OCI-LY7 (cell line): ENCODE measurements at regions not wholly inside any gene's neighbourhood (a gene's known extent, or its start where the extent isn't known, plus 50 kb on each side); places are given as distances from the start of the nearest gene placed in this dataset.
"Not testable (repeated sequence)": the region's sequence is repeated elsewhere in the genome, so short reads cannot be mapped to it uniquely, and the experiment has no call there.

ENCODE experiments used
- BruUV-seq: library from RNA; stranded (reverse); fragments of 400-500 nt; replicated peaks from 2 replicates; lab custom pipeline; 2021; lab: Mats Ljungman, UMichigan
- CTCF ChIA-PET: fragments of 300-600 bp; sonication (Branson Sonifier 250); formaldehyde crosslinking; loops from one replicate; lab custom pipeline; 2022; ENCODE audit warnings: antibody characterized with exemption; ENCODE audit not compliant: unreplicated experiment; lab: Charles Lee
- POLR2A ChIA-PET: fragments of 300-600 bp; sonication (Branson Sonifier 250); formaldehyde crosslinking; loops from one replicate; lab custom pipeline; 2022; ENCODE audit warnings: antibody characterized with exemption; lab: Charles Lee
- DNase-seq: peaks from one replicate; pipeline ENCODE4 v3.0.0-alpha.2; 2015; ENCODE audit warnings: low spot score
- H2AFZ ChIP-seq: fragments of 200-600 bp; sonication (generic), shearing (Covaris generic); 2 replicates; pipeline ENCODE4 v1.6.1; 2014; ENCODE audit warnings: mild to moderate bottlenecking, antibody characterized with exemption, low read length, moderate library complexity
- H3K27ac ChIP-seq: fragments of 200-600 bp; sonication (generic); 2 replicates; pipeline ENCODE4 v1.5.1; 2014; ENCODE audit warnings: mixed run types, low read depth, mild to moderate bottlenecking, moderate library complexity, low read length, inconsistent platforms; ENCODE audit not compliant: poor library complexity, severe bottlenecking
- H3K36me3 ChIP-seq: fragments of 200-600 bp; sonication (generic); 2 replicates; pipeline ENCODE4 v1.6.1; 2014; ENCODE audit warnings: mild to moderate bottlenecking, antibody characterized with exemption, low read length, moderate library complexity, mixed read lengths; ENCODE audit not compliant: insufficient read depth
- H3K4me1 ChIP-seq: fragments of 200-600 bp; sonication (generic); 2 replicates; pipeline ENCODE4 v1.5.1; 2014; ENCODE audit warnings: mild to moderate bottlenecking, low read length; ENCODE audit not compliant: insufficient read depth, poor library complexity, severe bottlenecking
- H3K4me2 ChIP-seq: fragments of 200-600 bp; sonication (generic); 2 replicates; pipeline ENCODE4 v1.6.1; 2014; ENCODE audit warnings: mild to moderate bottlenecking, low read length
- H3K4me3 ChIP-seq: fragments of 200-600 bp; sonication (generic); 2 replicates; pipeline ENCODE4 v1.5.1; 2014; ENCODE audit warnings: mild to moderate bottlenecking, low read depth, low read length; ENCODE audit not compliant: poor library complexity, severe bottlenecking
- H3K79me2 ChIP-seq: fragments of 200-600 bp; sonication (generic); 2 replicates; pipeline ENCODE4 v1.6.1; 2016; ENCODE audit warnings: low read depth, mild to moderate bottlenecking, low read length, moderate library complexity, mixed read lengths; ENCODE audit not compliant: insufficient read depth
- H3K9me2 ChIP-seq: fragments of 200-600 bp; sonication (generic); 2 replicates; pipeline ENCODE4 v1.6.1; 2016; ENCODE audit warnings: mild to moderate bottlenecking, low read length, mixed read lengths; ENCODE audit not compliant: insufficient read depth
- H3K9me3 ChIP-seq: fragments of 200-600 bp; sonication (generic); 2 replicates; pipeline ENCODE4 v1.6.1; 2014; ENCODE audit warnings: mild to moderate bottlenecking, mixed run types, low read length, mixed read lengths
- H4K20me1 ChIP-seq: fragments of 200-600 bp; sonication (generic); 2 replicates; pipeline ENCODE4 v1.6.1; 2014; ENCODE audit warnings: mild to moderate bottlenecking, antibody characterized with exemption, low read length, moderate library complexity, mixed read lengths; ENCODE audit not compliant: insufficient read depth
- EZH2phosphoT487 ChIP-seq: fragments of 200-600 bp; sonication (generic); IDR thresholded peaks from 2 replicates; pipeline ENCODE4 v1.6.1; 2018; ENCODE audit warnings: low read depth, borderline replicate concordance, mild to moderate bottlenecking, mixed run types, antibody characterized with exemption, low read length, moderate library complexity, mixed read lengths
- intact Hi-C: fragments of 100-400 bp; cut with micrococcal nuclease; formaldehyde crosslinking; loops from one replicate; pipeline ENCODE4 v1.10.0; 2022; ENCODE audit not compliant: unreplicated experiment
- TF ChIP-seq, protein P1 (sequence below): fragments of 200-600 bp; sonication (generic); conservative IDR thresholded peaks from 2 replicates; pipeline ENCODE4 v1.5.1; 2014; ENCODE audit warnings: mild to moderate bottlenecking, antibody characterized with exemption, low read length, moderate library complexity, mixed read lengths

DNA sequence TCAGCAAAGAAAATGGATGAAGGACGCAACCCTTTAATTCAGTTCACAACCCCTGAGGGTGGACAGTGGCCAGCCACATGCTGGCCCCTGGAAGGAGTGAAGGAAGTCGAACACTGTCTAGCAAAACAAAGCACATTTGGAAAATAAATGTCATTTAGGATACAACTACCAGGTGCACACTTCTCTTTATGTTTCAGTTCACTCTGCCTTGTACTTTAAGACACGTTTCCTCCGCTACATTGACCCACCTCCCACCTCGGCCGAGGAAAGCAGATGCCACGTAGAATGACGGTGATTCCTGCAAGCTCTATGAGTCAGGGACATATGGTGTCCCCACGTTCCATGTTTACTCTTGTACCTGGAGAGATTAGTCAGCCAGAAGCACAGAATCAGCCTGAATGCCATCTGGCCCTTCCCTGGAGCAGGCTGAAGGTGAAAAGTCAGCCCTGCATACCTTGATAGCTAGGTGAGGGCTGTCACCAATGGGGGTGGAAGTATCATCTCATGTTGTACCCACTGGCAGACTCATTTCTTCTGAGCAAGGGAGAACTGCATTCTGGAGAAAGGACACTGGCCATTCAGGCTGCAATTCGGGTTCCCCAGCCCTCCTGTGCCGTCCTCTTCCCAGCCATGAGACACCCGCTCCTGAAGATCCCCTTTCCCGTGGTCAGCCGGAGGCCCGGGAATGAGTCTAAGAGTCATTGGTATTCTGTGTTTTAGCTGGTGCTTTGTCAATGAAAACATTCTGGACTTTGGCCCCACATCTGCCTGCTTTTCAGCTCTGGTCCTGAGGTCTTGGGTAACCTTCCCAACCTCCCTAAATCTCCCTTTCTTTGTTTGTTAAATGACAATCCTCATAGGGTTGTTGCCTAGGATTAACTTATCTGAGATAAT, 60.6 kb downstream of the FOXA2 start:
- Histone ChIP-seq H3K4me2 (no peak overlapping the region), H3K4me3 (no peak overlapping the region), H3K27ac (no peak overlapping the region), H3K9me3 (no peaks in the 10 kb centered on the region), H2AFZ (no peak overlapping the region), H3K9me2 (no peaks in the 10 kb centered on the region), H3K36me3 (no peaks in the 10 kb centered on the region), H4K20me1 (no peaks in the 10 kb centered on the region), H3K4me1 (no peaks in the 10 kb centered on the region), H3K79me2 (no peaks in the 10 kb centered on the region)
- POLR2A ChIA-PET, result no interaction called here
- TF ChIP-seq EZH2phosphoT487, result no peak
- TF ChIP-seq, protein P1, sequence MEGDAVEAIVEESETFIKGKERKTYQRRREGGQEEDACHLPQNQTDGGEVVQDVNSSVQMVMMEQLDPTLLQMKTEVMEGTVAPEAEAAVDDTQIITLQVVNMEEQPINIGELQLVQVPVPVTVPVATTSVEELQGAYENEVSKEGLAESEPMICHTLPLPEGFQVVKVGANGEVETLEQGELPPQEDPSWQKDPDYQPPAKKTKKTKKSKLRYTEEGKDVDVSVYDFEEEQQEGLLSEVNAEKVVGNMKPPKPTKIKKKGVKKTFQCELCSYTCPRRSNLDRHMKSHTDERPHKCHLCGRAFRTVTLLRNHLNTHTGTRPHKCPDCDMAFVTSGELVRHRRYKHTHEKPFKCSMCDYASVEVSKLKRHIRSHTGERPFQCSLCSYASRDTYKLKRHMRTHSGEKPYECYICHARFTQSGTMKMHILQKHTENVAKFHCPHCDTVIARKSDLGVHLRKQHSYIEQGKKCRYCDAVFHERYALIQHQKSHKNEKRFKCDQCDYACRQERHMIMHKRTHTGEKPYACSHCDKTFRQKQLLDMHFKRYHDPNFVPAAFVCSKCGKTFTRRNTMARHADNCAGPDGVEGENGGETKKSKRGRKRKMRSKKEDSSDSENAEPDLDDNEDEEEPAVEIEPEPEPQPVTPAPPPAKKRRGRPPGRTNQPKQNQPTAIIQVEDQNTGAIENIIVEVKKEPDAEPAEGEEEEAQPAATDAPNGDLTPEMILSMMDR, result no peak
- intact Hi-C loops, result no loop called here
- no TSS peak for BruUV-seq
- CTCF ChIA-PET, result no interaction called here
- no peak for DNase-seq

DNA sequence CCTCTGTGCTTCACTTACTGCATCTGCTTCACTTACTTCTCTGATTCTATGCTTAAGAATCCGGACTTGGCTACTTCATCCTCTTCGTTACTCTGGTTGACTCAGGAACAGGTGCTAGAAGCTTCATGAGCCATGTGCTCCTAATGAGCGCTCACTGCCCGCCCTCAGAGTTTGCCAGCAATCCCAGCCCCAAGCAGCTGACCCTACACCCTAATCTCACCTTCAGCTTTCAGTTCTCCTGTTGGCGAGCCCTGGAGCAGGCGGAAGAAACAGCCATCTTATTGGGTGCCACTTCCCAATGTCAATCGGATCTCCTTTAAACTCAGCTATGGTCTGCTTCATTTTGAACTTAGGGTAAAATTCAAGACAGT, 61.3 kb downstream of the FOXA2 start:
- ChIA-PET POLR2A (no interaction called here), CTCF (no interaction called here)
- Histone ChIP-seq H3K9me3 (no peaks in the 10 kb centered on the region), H3K9me2 (no peaks in the 10 kb centered on the region), H2AFZ (no peak overlapping the region), H3K27ac (no peak overlapping the region), H3K36me3 (no peaks in the 10 kb centered on the region), H3K79me2 (no peaks in the 10 kb centered on the region), H4K20me1 (no peaks in the 10 kb centered on the region), H3K4me1 (no peaks in the 10 kb centered on the region), H3K4me2 (no peak overlapping the region), H3K4me3 (no peak overlapping the region)
- intact Hi-C loops, result no loop called here
- DNase-seq, result no peak
- BruUV-seq, result no TSS peak
- no peak for TF ChIP-seq EZH2phosphoT487
- TF ChIP-seq, protein P1, result no peak

DNA sequence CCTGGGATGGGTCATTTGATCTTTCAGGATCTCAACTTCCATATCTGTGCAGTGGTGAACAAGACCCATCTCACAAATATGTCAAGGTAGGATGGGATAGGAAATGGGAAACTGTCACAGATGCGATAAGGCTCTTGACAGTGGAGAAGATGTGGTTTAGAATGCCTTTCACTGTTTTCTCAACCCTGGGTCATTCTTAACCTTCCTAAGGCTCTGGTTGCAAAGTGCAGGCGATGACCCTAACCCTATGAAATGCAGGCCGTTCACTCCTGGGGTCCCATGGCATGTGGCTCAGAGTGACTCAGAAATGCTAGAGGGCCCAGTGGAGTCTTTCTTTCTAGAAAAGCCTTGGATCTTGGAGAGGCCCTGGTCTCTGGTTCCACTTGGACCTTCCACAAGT, 61.7 kb downstream of the FOXA2 start:
- H4K20me1 ChIP-seq, result no peaks in the 10 kb centered on the region
- intact Hi-C loops, result no loop called here
- H3K36me3 ChIP-seq, result no peaks in the 10 kb centered on the region
- no peak overlapping the region for H2AFZ ChIP-seq
- no peaks in the 10 kb centered on the region for H3K9me3 ChIP-seq
- DNase-seq, result no peak
- H3K79me2 ChIP-seq, result no peaks in the 10 kb centered on the region
- no TSS peak for BruUV-seq
- no peak overlapping the region for H3K4me3 ChIP-seq
- ChIA-PET CTCF (no interaction called here), POLR2A (no interaction called here)
- H3K9me2 ChIP-seq, result no peaks in the 10 kb centered on the region
- H3K27ac ChIP-seq, result no peak overlapping the region
- H3K4me1 ChIP-seq, result no peaks in the 10 kb centered on the region
- no peak overlapping the region for H3K4me2 ChIP-seq
- TF ChIP-seq, protein P1, result no peak

DNA sequence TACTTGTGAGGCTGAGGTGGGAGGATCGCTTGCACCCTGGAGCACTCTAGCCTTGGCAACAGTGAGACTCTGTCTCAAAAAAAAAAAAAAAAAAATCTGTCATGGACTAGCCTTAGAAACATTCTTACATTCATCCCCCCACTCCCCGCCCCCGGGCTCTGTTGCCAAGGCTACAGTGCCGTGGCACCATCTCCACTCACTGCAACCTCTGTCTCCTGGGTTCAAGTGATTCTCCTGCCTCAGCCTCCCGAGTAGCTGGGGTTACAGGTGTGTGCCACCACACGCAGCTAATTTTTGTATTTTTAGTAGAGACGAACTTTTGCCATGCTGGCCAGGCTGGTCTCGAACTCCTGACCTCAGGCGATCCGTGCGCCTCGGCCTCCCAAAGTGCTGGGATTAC, 62.4 kb downstream of the FOXA2 start:
- H4K20me1 ChIP-seq, H3K9me2 ChIP-seq, CTCF ChIA-PET, H3K9me3 ChIP-seq, H3K27ac ChIP-seq, H3K4me3 ChIP-seq, BruUV-seq, H3K79me2 ChIP-seq, H2AFZ ChIP-seq, H3K4me1 ChIP-seq, H3K4me2 ChIP-seq, H3K36me3 ChIP-seq, DNase-seq, intact Hi-C loops: not testable (repeated sequence)
- POLR2A ChIA-PET, result interaction anchor here (0.7 kb wide), 1 partner anchor 318 kb away, joined by 6 read pairs; no protein-coding TSS in a partner anchor
